CD4-positive, CD25-positive, alpha-beta regulatory T cell (primary cell): ENCODE measurements at regions not wholly inside any gene's neighbourhood (a gene's known extent, or its start where the extent isn't known, plus 50 kb on each side); places are given as distances from the start of the nearest gene placed in this dataset.
"Not testable (repeated sequence)": the region's sequence is repeated elsewhere in the genome, so short reads cannot be mapped to it uniquely, and the experiment has no call there.

ENCODE experiments used
- ATAC-seq, 2 donors: fragments of 150-1000 bp; cut with Tn5 transposase; one replicate each; pipeline ENCODE4 v1.10.0; 2021; ENCODE audit warnings: low read depth in 2 of 2, moderate number of reproducible peaks in 2 of 2, moderate library complexity in 1 of 2
- DNase-seq, 3 donors: peaks; one replicate each; pipeline versions ENCODE4 v3.0.0 to v3.0.0-alpha.2; 2012 to 2022; ENCODE audit warnings: mixed read lengths in 1 of 3
- H3K27ac ChIP-seq: one replicate; pipeline ENCODE4 v1.7.0; 2013; ENCODE audit warnings: mild to moderate bottlenecking, low read length; ENCODE audit not compliant: insufficient read depth, poor library complexity, severe bottlenecking
- H3K27me3 ChIP-seq: one replicate; pipeline ENCODE4 v1.7.0; 2013; ENCODE audit warnings: low read length; ENCODE audit not compliant: control insufficient read depth, insufficient read depth
- H3K36me3 ChIP-seq: one replicate; pipeline ENCODE4 v1.7.0; 2013; ENCODE audit warnings: mild to moderate bottlenecking, low read length, moderate library complexity; ENCODE audit not compliant: control insufficient read depth, insufficient read depth
- H3K4me1 ChIP-seq: 2 replicates; pipeline ENCODE4 v1.7.0; 2013; ENCODE audit warnings: mild to moderate bottlenecking, low read length; ENCODE audit not compliant: insufficient read depth, control insufficient read depth, poor library complexity, severe bottlenecking
- H3K4me3 ChIP-seq: one replicate; pipeline ENCODE4 v1.7.0; 2013; ENCODE audit warnings: low read depth, mild to moderate bottlenecking, low read length, moderate library complexity
- H3K9me3 ChIP-seq, 2 experiments: 1 replicate in 1 of 2; 2 replicates in 1 of 2; pipeline ENCODE4 v1.7.0; 2013; ENCODE audit warnings: low read length in 2 of 2, mild to moderate bottlenecking in 1 of 2, moderate library complexity in 1 of 2; ENCODE audit not compliant: control insufficient read depth in 2 of 2
- H3K27ac Mint-ChIP-seq, 3 donors: one replicate each; pipeline ENCODE4 v1.8.0; 2020 to 2022; ENCODE audit warnings: mild to moderate bottlenecking in 3 of 3, mixed read lengths in 3 of 3, moderate library complexity in 2 of 3
- H3K27me3 Mint-ChIP-seq: one replicate; pipeline ENCODE4 v1.8.0; 2022; ENCODE audit warnings: mild to moderate bottlenecking, mixed read lengths
- H3K36me3 Mint-ChIP-seq: one replicate; pipeline ENCODE4 v1.8.0; 2020; ENCODE audit warnings: mixed read lengths
- H3K4me1 Mint-ChIP-seq, 4 donors: one replicate each; pipeline ENCODE4 v1.8.0; 2020 to 2022; ENCODE audit warnings: mixed read lengths in 4 of 4, mild to moderate bottlenecking in 1 of 4
- H3K4me3 Mint-ChIP-seq, 4 donors: one replicate each; pipeline ENCODE4 v1.8.0; 2020 to 2022; ENCODE audit warnings: mild to moderate bottlenecking in 4 of 4, mixed read lengths in 4 of 4, moderate library complexity in 3 of 4
- H3K9me3 Mint-ChIP-seq, 7 donors: one replicate each; pipeline ENCODE4 v1.8.0; 2020 to 2022; ENCODE audit warnings: mixed read lengths in 7 of 7, mild to moderate bottlenecking in 3 of 7, moderate library complexity in 2 of 7

GRCh38 chr9:85863875-85864274, 77.1 kb upstream of the NAA35 start:
- Mint-ChIP-seq H3K9me3 (peaks cover 0 to 11% (median 5%) of the 10 kb centered on the region in 7 donors), H3K36me3 (peaks cover 15% of the 10 kb centered on the region), H3K4me3 (no peak overlapping the region), H3K27me3 (no peaks in the 10 kb centered on the region), H3K4me1 (no peaks in the 10 kb centered on the region), H3K27ac (no peak overlapping the region)
- Histone ChIP-seq H3K4me3 (no peak overlapping the region), H3K27me3 (no peaks in the 10 kb centered on the region), H3K4me1 (no peaks in the 10 kb centered on the region), H3K36me3 (no peaks in the 10 kb centered on the region), H3K9me3 (no peaks in the 10 kb centered on the region), H3K27ac (no peak overlapping the region)
- ATAC-seq (no peak), DNase-seq (no peak)

DNA sequence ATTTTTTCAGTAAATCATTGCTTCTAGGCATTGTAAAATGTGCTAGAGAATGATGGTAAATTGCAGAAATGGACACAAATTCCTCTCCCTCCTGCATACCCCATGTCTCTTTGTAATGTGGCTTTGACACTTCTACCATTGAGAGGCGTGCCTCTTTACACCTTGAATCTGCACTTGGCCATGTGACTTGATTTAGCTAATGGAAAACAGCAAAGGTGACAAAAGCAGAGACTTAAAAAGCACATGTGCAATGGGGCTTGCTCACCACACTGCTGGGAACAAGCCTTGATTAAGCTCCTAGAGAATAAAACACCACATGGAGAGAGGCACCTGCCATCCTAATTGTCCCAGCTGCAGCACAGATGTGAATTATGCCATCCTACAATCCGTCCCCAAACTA, 69.9 kb upstream of the NAA35 start:
- Histone ChIP-seq H3K4me3 (no peak overlapping the region), H3K4me1 (no peaks in the 10 kb centered on the region), H3K9me3 (no peaks in the 10 kb centered on the region), H3K27me3 (no peaks in the 10 kb centered on the region), H3K36me3 (no peaks in the 10 kb centered on the region), H3K27ac (no peak overlapping the region)
- H3K4me1 Mint-ChIP-seq = no peaks in the 10 kb centered on the region
- H3K4me3 Mint-ChIP-seq = no peak overlapping the region
- H3K9me3 Mint-ChIP-seq = peaks cover 0 to 5% (median 0%) of the 10 kb centered on the region in 7 donors
- H3K27me3 Mint-ChIP-seq = peaks cover 4% of the 10 kb centered on the region
- ATAC-seq (no peak), DNase-seq (no peak)
- no peak overlapping the region for H3K27ac Mint-ChIP-seq
- H3K36me3 Mint-ChIP-seq = no peaks in the 10 kb centered on the region

DNA sequence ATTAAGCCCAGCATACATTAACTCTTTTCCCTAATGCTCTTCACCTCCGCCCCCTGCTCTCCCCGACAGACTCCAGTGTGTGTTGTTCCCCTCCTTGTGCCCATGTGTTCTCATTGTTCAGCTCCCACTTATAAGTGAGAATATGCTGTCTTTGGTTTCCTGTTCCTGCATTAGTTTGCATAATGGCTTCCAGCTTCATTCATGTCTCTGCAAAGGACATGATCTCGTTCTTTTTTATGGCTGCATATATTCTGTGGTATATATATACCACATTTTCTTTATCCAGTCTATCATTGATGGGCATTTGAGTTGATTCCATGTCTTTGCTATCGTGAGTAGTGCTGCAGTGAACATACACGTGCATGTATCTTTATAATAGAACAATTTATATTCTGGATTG, 69.3 kb upstream of the NAA35 start:
- not testable (repeated sequence) for H3K27ac ChIP-seq, H3K9me3 Mint-ChIP-seq, H3K4me3 ChIP-seq, DNase-seq, H3K4me3 Mint-ChIP-seq, H3K36me3 ChIP-seq, H3K27me3 ChIP-seq, H3K36me3 Mint-ChIP-seq, H3K9me3 ChIP-seq, H3K4me1 Mint-ChIP-seq, H3K27me3 Mint-ChIP-seq, H3K4me1 ChIP-seq, ATAC-seq
- peak overlapping the region in 2 of 3 donors; percentile 32 to 95 for H3K27ac Mint-ChIP-seq

DNA sequence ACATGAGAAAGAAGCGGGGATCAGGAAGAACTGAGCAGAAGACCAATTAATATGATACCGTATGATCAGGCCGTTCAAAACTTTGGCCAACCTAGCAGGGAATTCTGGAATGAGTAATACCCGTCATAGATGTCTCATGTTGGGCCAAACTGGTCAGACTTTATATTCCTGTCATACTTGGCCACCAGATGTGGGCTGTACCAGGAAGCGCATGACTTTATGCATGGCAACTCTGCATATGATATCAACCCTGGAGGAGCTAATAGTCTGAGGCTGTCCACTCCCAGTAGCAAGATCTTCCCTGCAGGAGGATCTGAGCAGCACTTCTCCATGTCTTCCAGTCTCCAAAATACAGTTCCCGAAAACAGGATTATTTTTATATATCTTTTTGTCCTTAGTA, 68.5 kb upstream of the NAA35 start:
- H3K4me3 Mint-ChIP-seq = no peak overlapping the region
- H3K36me3 Mint-ChIP-seq = no peaks in the 10 kb centered on the region
- no peak for ATAC-seq
- H3K36me3 ChIP-seq = no peaks in the 10 kb centered on the region
- H3K4me1 Mint-ChIP-seq = no peaks in the 10 kb centered on the region
- H3K9me3 ChIP-seq = no peaks in the 10 kb centered on the region
- no peak overlapping the region for H3K27ac ChIP-seq
- peaks cover 4% of the 10 kb centered on the region for H3K27me3 Mint-ChIP-seq
- H3K27me3 ChIP-seq = no peaks in the 10 kb centered on the region
- H3K4me1 ChIP-seq = no peaks in the 10 kb centered on the region
- H3K4me3 ChIP-seq = no peak overlapping the region
- H3K9me3 Mint-ChIP-seq = peaks cover 0 to 1% (median 0%) of the 10 kb centered on the region in 7 donors
- H3K27ac Mint-ChIP-seq = no peak overlapping the region
- no peak for DNase-seq

DNA sequence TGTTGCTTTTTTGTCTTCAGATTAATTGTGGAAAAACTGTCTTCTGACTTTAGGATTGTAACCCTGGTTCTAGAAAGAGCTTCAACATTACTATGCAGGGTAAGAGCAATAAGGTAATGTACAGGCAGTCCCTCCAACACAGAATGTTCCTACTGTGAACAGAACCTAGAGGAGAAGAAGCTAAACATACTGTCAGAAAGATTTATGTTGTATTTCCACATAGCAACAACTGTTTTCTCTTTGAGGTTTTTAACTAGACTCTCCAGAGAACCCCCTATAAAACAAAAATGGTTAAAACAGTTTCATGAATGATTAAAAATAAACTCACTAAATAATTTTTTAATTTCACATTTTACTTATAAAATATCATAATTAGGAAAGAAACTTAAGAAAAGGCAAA, 64.3 kb upstream of the NAA35 start:
- no peak for DNase-seq
- no peak overlapping the region for H3K27ac ChIP-seq
- no peak for ATAC-seq
- no peaks in the 10 kb centered on the region for H3K27me3 ChIP-seq
- Mint-ChIP-seq H3K4me3 (no peak overlapping the region), H3K9me3 (no peaks in the 10 kb centered on the region), H3K4me1 (no peaks in the 10 kb centered on the region), H3K27ac (no peak overlapping the region), H3K27me3 (no peaks in the 10 kb centered on the region), H3K36me3 (peaks cover 9% of the 10 kb centered on the region)
- H3K4me3 ChIP-seq = no peak overlapping the region
- H3K36me3 ChIP-seq = no peaks in the 10 kb centered on the region
- no peaks in the 10 kb centered on the region for H3K9me3 ChIP-seq
- H3K4me1 ChIP-seq = no peaks in the 10 kb centered on the region

DNA sequence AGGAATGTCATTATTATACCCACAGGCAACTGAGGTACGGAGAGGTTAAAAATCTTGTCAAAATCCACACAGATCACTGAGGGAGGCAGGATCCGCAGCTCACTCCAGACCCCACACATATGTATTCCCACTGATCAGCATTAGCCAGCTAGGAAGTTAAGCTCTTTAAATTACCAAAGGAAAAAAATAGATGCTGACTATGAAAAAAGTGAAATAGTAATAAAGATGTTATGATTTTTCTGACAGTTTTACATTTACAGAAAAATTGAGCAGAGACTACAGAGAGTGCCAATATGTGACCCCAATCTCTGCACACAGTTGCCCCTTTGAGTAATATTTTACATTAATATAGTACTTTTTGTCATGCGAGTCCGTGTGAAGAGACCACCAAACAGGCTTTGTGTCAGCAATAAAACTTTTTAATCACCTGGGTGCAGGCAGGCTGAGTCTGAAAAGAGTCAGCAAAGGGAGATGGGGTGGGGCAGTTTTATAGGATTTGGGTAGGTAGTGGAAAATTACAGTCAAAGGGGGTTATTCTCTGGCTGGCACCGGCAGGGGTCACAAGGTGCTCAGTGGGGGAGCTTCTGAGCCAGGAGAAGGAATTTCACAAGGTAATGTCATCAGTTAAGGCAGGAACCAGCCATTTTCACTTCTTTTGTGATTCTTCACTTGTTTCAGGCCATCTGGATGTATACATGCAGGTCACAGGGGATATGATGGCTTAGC, 61.9 kb upstream of the NAA35 start:
- not testable (repeated sequence) for H3K9me3 Mint-ChIP-seq, H3K9me3 ChIP-seq, H3K4me1 Mint-ChIP-seq, H3K4me1 ChIP-seq, H3K36me3 ChIP-seq, H3K4me3 ChIP-seq, H3K27ac ChIP-seq, H3K4me3 Mint-ChIP-seq, DNase-seq, H3K27me3 Mint-ChIP-seq, H3K27me3 ChIP-seq, ATAC-seq, H3K27ac Mint-ChIP-seq
- H3K36me3 Mint-ChIP-seq = peaks cover 24% of the 10 kb centered on the region

GRCh38 chr9:85880507-85880906, 60.4 kb upstream of the NAA35 start:
- not testable (repeated sequence) for H3K4me3 Mint-ChIP-seq, H3K36me3 ChIP-seq, H3K4me1 ChIP-seq, H3K27me3 ChIP-seq, DNase-seq, H3K27ac ChIP-seq, ATAC-seq, H3K27me3 Mint-ChIP-seq, H3K9me3 ChIP-seq, H3K4me3 ChIP-seq, H3K9me3 Mint-ChIP-seq, H3K4me1 Mint-ChIP-seq
- peaks cover 31% of the 10 kb centered on the region for H3K36me3 Mint-ChIP-seq
- H3K27ac Mint-ChIP-seq = peak overlapping the region in 1 of 3 donors; percentile 60

GRCh38 chr9:85884256-85884655, 56.7 kb upstream of the NAA35 start:
- ATAC-seq (no peak), DNase-seq (no peak)
- no peaks in the 10 kb centered on the region for H3K36me3 ChIP-seq
- no peaks in the 10 kb centered on the region for H3K4me1 ChIP-seq
- H3K36me3 Mint-ChIP-seq = peaks cover 31% of the 10 kb centered on the region
- no peak overlapping the region for H3K27ac ChIP-seq
- no peaks in the 10 kb centered on the region for H3K27me3 ChIP-seq
- H3K4me1 Mint-ChIP-seq = no peaks in the 10 kb centered on the region
- peaks cover 5% of the 10 kb centered on the region for H3K27me3 Mint-ChIP-seq
- H3K4me3 Mint-ChIP-seq = no peak overlapping the region
- H3K4me3 ChIP-seq = no peak overlapping the region
- H3K27ac Mint-ChIP-seq = no peak overlapping the region
- no peaks in the 10 kb centered on the region for H3K9me3 ChIP-seq
- H3K9me3 Mint-ChIP-seq = no peaks in the 10 kb centered on the region
